DOHH2 (cell line): ENCODE measurements at regions not wholly inside any gene's neighbourhood (a gene's known extent, or its start where the extent isn't known, plus 50 kb on each side); places are given as distances from the start of the nearest gene placed in this dataset.

Experiments used
- H3F3A ChIP-seq: fragments of 200-600 bp; sonication (generic), shearing (Covaris generic); 2 replicates; pipeline ENCODE4 v1.6.0; 2016; ENCODE audit warnings: antibody characterized with exemption, mild to moderate bottlenecking; ENCODE audit not compliant: control insufficient read depth, insufficient read depth
- H3K27ac ChIP-seq: fragments of 200-600 bp; sonication (generic); 2 replicates; pipeline ENCODE4 v1.5.1; 2014; ENCODE audit warnings: low read depth, mild to moderate bottlenecking, low read length, moderate library complexity
- H3K27me3 ChIP-seq: fragments of 200-600 bp; sonication (generic); 2 replicates; pipeline ENCODE4 v1.6.1; 2014; ENCODE audit warnings: mild to moderate bottlenecking, low read length, mixed read lengths; ENCODE audit not compliant: control insufficient read depth
- H3K36me3 ChIP-seq: fragments of 200-600 bp; sonication (generic); 2 replicates; pipeline ENCODE4 v1.6.1; 2014; ENCODE audit warnings: mild to moderate bottlenecking, low read length, moderate library complexity, mixed read lengths; ENCODE audit not compliant: control insufficient read depth
- H3K4me1 ChIP-seq: fragments of 200-600 bp; sonication (generic); 2 replicates; pipeline ENCODE4 v1.6.1; 2014; ENCODE audit warnings: mild to moderate bottlenecking, low read length, mixed read lengths; ENCODE audit not compliant: control insufficient read depth
- H3K4me2 ChIP-seq: fragments of 200-600 bp; sonication (generic); 2 replicates; pipeline ENCODE4 v1.6.0; 2014; ENCODE audit warnings: mild to moderate bottlenecking, low read length, moderate library complexity
- H3K4me3 ChIP-seq: fragments of 200-600 bp; sonication (generic); 2 replicates; pipeline ENCODE4 v1.5.1; 2014; ENCODE audit warnings: mild to moderate bottlenecking, low read length, mixed read lengths
- H3K79me2 ChIP-seq: fragments of 200-600 bp; sonication (generic); 2 replicates; pipeline ENCODE4 v1.6.1; 2014; ENCODE audit warnings: mild to moderate bottlenecking, low read length, mixed read lengths; ENCODE audit not compliant: control insufficient read depth
- H3K9me2 ChIP-seq: fragments of 200-600 bp; sonication (generic); replicated peaks from 2 replicates; pipeline ENCODE4 v1.6.1; 2014; ENCODE audit warnings: mild to moderate bottlenecking, low read length, mixed read lengths; ENCODE audit not compliant: control insufficient read depth
- H3K9me3 ChIP-seq: fragments of 200-600 bp; sonication (generic); 2 replicates; pipeline ENCODE4 v1.6.1; 2014; ENCODE audit warnings: antibody characterized with exemption, low read length, mixed read lengths; ENCODE audit not compliant: control insufficient read depth, insufficient read depth
- H4K20me1 ChIP-seq: fragments of 200-600 bp; sonication (generic); 2 replicates; pipeline ENCODE4 v1.6.0; 2014; ENCODE audit warnings: low read depth, mild to moderate bottlenecking, antibody characterized with exemption, low read length, moderate library complexity; ENCODE audit not compliant: control insufficient read depth, insufficient read depth
- EZH2phosphoT487 ChIP-seq: fragments of 200-600 bp; sonication (generic); IDR thresholded peaks from 2 replicates; pipeline ENCODE4 v1.6.1; 2017; ENCODE audit warnings: borderline replicate concordance, mild to moderate bottlenecking, antibody characterized with exemption, low read length, moderate library complexity, mixed read lengths
- TF ChIP-seq, protein P1 (sequence below): fragments of 200-600 bp; sonication (generic); IDR thresholded peaks from one replicate; pipeline ENCODE4 v1.5.1; 2014; ENCODE audit warnings: antibody characterized with exemption, mild to moderate bottlenecking, low read depth, low read length; ENCODE audit not compliant: poor library complexity, severe bottlenecking

DNA sequence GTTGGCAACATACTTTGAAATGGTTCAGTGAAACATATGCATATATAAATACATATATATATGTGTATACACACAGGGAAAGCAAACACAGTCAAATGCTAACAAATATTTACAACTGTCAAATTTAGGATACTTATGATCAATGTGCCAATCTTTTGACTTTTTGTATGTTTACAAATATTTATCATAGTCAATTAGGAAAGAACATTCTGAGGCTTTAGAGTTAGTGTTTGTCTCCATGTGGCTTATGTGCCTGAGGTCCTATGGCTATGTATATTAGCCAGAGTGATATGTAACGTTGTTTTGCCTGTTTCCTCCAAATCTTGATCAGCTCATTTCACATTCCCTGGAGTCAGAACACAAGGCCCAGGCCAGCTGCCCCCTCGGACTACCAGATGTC, 126.5 kb upstream of the MAN1A1 start:
- TF ChIP-seq, protein P1, sequence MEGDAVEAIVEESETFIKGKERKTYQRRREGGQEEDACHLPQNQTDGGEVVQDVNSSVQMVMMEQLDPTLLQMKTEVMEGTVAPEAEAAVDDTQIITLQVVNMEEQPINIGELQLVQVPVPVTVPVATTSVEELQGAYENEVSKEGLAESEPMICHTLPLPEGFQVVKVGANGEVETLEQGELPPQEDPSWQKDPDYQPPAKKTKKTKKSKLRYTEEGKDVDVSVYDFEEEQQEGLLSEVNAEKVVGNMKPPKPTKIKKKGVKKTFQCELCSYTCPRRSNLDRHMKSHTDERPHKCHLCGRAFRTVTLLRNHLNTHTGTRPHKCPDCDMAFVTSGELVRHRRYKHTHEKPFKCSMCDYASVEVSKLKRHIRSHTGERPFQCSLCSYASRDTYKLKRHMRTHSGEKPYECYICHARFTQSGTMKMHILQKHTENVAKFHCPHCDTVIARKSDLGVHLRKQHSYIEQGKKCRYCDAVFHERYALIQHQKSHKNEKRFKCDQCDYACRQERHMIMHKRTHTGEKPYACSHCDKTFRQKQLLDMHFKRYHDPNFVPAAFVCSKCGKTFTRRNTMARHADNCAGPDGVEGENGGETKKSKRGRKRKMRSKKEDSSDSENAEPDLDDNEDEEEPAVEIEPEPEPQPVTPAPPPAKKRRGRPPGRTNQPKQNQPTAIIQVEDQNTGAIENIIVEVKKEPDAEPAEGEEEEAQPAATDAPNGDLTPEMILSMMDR, result no peak
- no peak for TF ChIP-seq EZH2phosphoT487
- Histone ChIP-seq H3K4me3 (no peak overlapping the region), H3K27ac (no peak overlapping the region)

DNA sequence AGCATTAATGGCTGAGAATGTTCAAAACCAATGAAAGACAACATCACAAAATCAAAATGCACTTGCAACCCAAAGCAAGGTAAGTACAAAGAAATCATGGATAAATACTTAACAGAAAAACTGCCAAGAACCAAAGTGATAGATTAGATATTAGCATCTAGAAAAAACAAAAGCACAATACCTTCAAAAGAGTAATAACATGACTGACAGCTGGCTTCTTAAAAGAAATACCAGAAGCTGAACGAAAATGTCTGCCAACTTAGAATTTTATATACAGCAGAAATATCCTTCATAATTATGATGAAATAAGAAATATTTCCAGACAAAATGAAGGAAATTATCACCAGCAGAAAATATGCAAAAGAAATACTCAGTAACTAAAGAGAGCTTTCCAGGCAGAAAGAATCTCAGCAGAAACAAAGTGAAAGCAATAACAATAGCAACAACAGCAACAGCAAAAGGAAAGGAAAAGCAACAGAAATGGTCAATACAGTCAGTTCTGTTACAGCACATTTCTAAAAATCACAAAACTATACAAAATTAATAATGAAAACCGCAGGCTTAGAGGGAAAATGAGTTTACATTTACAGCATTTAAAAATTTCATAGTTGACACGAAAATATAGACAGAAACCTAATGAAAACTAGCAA, 121.5 kb upstream of the MAN1A1 start:
- Histone ChIP-seq H4K20me1 (no peaks in the 10 kb centered on the region), H3K36me3 (no peaks in the 10 kb centered on the region), H3K79me2 (no peaks in the 10 kb centered on the region), H3K4me1 (no peaks in the 10 kb centered on the region), H3K27me3 (no peaks in the 10 kb centered on the region), H3F3A (no peaks in the 10 kb centered on the region), H3K4me2 (no peak overlapping the region), H3K27ac (no peak overlapping the region), H3K4me3 (no peak overlapping the region), H3K9me2 (no peaks in the 10 kb centered on the region; the same call in 1 of the 2 replicates), H3K9me3 (no peaks in the 10 kb centered on the region)
- TF ChIP-seq, protein P1, result no peak
- no peak for TF ChIP-seq EZH2phosphoT487

More for the DNA sequence above, 126.5 kb upstream of the MAN1A1 start:
- no peaks in the 10 kb centered on the region for H3K9me2 ChIP-seq
- H3K4me2 ChIP-seq, result no peak overlapping the region
- H4K20me1 ChIP-seq, result no peaks in the 10 kb centered on the region
- no peaks in the 10 kb centered on the region for H3K9me3 ChIP-seq
- H3F3A ChIP-seq, result no peaks in the 10 kb centered on the region
- H3K36me3 ChIP-seq, result no peaks in the 10 kb centered on the region
- no peaks in the 10 kb centered on the region for H3K79me2 ChIP-seq
- H3K4me1 ChIP-seq, result no peaks in the 10 kb centered on the region
- H3K27me3 ChIP-seq, result no peaks in the 10 kb centered on the region

DNA sequence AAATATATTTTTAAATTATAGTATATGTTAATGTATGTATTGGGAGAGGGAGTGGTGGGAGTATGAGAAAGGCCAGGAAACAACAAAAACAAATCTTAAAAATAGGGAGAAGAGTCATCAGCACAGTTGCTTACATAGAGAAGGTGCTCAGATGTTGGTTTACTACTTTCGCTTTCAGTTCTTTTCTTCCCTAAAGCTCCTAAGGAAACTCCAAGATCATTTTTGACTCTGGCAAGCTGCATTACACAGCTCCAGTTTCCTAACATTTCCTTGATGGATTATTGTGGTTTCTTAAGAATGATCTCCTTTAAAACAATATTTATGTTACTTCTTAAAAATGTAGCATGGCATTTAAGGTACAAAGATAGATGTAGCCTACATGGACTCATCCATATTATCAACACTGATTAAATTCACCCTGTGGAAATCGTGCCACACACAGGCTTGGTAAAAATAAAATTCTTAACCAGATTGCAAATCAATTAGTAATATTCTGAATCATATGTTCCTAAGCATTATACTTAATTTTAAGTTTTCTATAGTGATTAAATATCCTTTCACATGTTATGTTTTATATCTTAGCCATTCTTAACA, 118.0 kb upstream of the MAN1A1 start:
- no peaks in the 10 kb centered on the region for H3K4me1 ChIP-seq
- H3K9me3 ChIP-seq, result no peaks in the 10 kb centered on the region
- no peaks in the 10 kb centered on the region for H3K36me3 ChIP-seq
- H4K20me1 ChIP-seq, result no peaks in the 10 kb centered on the region
- H3K27ac ChIP-seq, result no peak overlapping the region
- no peaks in the 10 kb centered on the region for H3K27me3 ChIP-seq
- H3K79me2 ChIP-seq, result no peaks in the 10 kb centered on the region
- no peaks in the 10 kb centered on the region for H3F3A ChIP-seq
- TF ChIP-seq EZH2phosphoT487, result no peak
- TF ChIP-seq, protein P1, result no peak
- H3K4me3 ChIP-seq, result no peak overlapping the region
- H3K9me2 ChIP-seq, result no peaks in the 10 kb centered on the region; the same call in 1 of the 2 replicates
- no peak overlapping the region for H3K4me2 ChIP-seq
